ENCODE measurements at regions not wholly inside any gene's neighbourhood (a gene's known extent, or its start where the extent isn't known, plus 50 kb on each side); places are given as distances from the start of the nearest gene placed in this dataset.

GRCh38 chr6:55985309-55985708 is 109.9 kb upstream of the BMP5 start:
- TF ChIP-seq, protein P1, sequence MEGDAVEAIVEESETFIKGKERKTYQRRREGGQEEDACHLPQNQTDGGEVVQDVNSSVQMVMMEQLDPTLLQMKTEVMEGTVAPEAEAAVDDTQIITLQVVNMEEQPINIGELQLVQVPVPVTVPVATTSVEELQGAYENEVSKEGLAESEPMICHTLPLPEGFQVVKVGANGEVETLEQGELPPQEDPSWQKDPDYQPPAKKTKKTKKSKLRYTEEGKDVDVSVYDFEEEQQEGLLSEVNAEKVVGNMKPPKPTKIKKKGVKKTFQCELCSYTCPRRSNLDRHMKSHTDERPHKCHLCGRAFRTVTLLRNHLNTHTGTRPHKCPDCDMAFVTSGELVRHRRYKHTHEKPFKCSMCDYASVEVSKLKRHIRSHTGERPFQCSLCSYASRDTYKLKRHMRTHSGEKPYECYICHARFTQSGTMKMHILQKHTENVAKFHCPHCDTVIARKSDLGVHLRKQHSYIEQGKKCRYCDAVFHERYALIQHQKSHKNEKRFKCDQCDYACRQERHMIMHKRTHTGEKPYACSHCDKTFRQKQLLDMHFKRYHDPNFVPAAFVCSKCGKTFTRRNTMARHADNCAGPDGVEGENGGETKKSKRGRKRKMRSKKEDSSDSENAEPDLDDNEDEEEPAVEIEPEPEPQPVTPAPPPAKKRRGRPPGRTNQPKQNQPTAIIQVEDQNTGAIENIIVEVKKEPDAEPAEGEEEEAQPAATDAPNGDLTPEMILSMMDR (IDR thresholded peaks at IDR 0.05): no peak
- TF ChIP-seq POLR2AphosphoS5 (IDR thresholded peaks at IDR 0.05) (no peak), POLR2A (IDR thresholded peaks at IDR 0.05) (no peak), EP300 (IDR thresholded peaks at IDR 0.05) (no peak)
